PFSK-1 (cell line): ENCODE measurements at regions not wholly inside any gene's neighbourhood (a gene's known extent, or its start where the extent isn't known, plus 50 kb on each side); places are given as distances from the start of the nearest gene placed in this dataset.

ENCODE experiments used
- FOXP2 ChIP-seq: optimal IDR thresholded peaks from 2 replicates; pipeline ENCODE3; 2011; ENCODE audit warnings: borderline replicate concordance, control low read depth, inconsistent platforms; ENCODE audit not compliant: insufficient read depth; ENCODE audit errors: extremely low read length, extremely low read depth
- POLR2AphosphoS5 ChIP-seq: IDR thresholded peaks from 2 replicates; pipeline ENCODE4 v1.6.1; 2012; ENCODE audit warnings: low read depth, mild to moderate bottlenecking, control low read depth, low read length, moderate library complexity
- REST ChIP-seq, 2 experiments: IDR thresholded peaks; 2 replicates each; pipeline versions ENCODE4 v1.6.1 to v1.8.0; 2011 to 2012; ENCODE audit warnings: low read depth in 2 of 2, low read length in 2 of 2, control low read depth in 1 of 2, inconsistent platforms in 1 of 2, mild to moderate bottlenecking in 1 of 2, moderate library complexity in 1 of 2; ENCODE audit not compliant: insufficient read depth in 1 of 2
- SIN3A ChIP-seq: IDR thresholded peaks from 2 replicates; pipeline ENCODE4 v1.6.1; 2012; ENCODE audit warnings: mild to moderate bottlenecking, low read length, moderate library complexity, borderline replicate concordance; ENCODE audit not compliant: insufficient read depth
- TAF1 ChIP-seq: IDR thresholded peaks from 2 replicates; pipeline ENCODE4 v1.6.1; 2012; ENCODE audit warnings: low read length, control low read depth, borderline replicate concordance; ENCODE audit not compliant: insufficient read depth

- TF ChIP-seq POLR2AphosphoS5 (no peak), TAF1 (no peak), FOXP2 (no peak), SIN3A (no peak), REST (IDR thresholded peaks at IDR 0.05; ENCODE audit: insufficient read depth in 1 of 2, low read depth in 2 of 2, low read length in 2 of 2) (no peak)
Observed at GRCh38 chr22:49440931-49441330, 386.7 kb downstream of the BRD1 start.

GRCh38 chr22:49439373-49439772 lies 388.3 kb downstream of the BRD1 start:
- no peak for TF ChIP-seq POLR2AphosphoS5
- TF ChIP-seq SIN3A, result no peak
- no peak for TF ChIP-seq FOXP2
- no peak for TF ChIP-seq TAF1
- no peak for TF ChIP-seq REST (IDR thresholded peaks at IDR 0.05; ENCODE audit: insufficient read depth in 1 of 2, low read depth in 2 of 2, low read length in 2 of 2)

GRCh38 chr22:49437956-49438355 lies 389.7 kb downstream of the BRD1 start:
- no peak for TF ChIP-seq REST (IDR thresholded peaks at IDR 0.05; ENCODE audit: insufficient read depth in 1 of 2, low read depth in 2 of 2, low read length in 2 of 2)
- TF ChIP-seq SIN3A, result no peak
- no peak for TF ChIP-seq TAF1
- TF ChIP-seq FOXP2, result no peak
- no peak for TF ChIP-seq POLR2AphosphoS5

- TF ChIP-seq REST (IDR thresholded peaks at IDR 0.05; ENCODE audit: insufficient read depth in 1 of 2, low read depth in 2 of 2, low read length in 2 of 2) (no peak), SIN3A (no peak), FOXP2 (no peak), TAF1 (no peak), POLR2AphosphoS5 (no peak)
Observed at GRCh38 chr22:49437356-49437755, 390.3 kb downstream of the BRD1 start.

DNA sequence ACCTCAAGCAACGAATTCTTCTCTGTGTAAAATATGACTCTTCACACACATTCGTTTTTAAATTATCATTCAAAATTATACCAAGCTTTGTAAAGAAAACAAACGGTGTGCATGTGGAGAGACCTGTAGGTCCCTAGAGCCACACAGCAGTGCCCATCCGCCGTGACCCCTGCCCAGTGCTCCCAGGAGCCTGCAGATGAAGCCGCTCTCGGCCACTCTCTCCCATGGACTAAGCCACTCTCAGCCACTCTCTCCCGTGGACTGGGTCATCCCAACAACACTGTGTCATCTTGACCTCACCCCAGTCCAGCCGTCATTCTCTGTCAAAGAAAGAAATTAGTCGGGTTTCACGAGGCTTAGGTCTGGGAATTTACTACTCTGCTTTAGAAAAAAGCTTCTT lies 391.6 kb downstream of the BRD1 start:
- TF ChIP-seq SIN3A (no peak), FOXP2 (no peak)
